H1 (cell line): ENCODE measurements at regions not wholly inside any gene's neighbourhood (a gene's known extent, or its start where the extent isn't known, plus 50 kb on each side); places are given as distances from the start of the nearest gene placed in this dataset.

Experiments used
- CTCF ChIA-PET: fragments of 300-600 bp; sonication (Branson Sonifier 250); formaldehyde crosslinking; loops from one replicate; lab custom pipeline; 2021; ENCODE audit not compliant: partially characterized antibody; lab: Charles Lee
- POLR2A ChIA-PET: fragments of 300-600 bp; sonication (Branson Sonifier 250); formaldehyde crosslinking; loops from one replicate; lab custom pipeline; 2021; ENCODE audit warnings: inconsistent platforms; ENCODE audit not compliant: partially characterized antibody; lab: Charles Lee
- DNase-seq, 2 experiments: peaks; one replicate each; pipeline versions ENCODE4 v3.0.0 to v3.0.0-alpha.2; 2010 to 2022; ENCODE audit warnings: low spot score in 2 of 2, low read depth in 1 of 2, mixed read lengths in 1 of 2
- FAIRE-seq: peaks from 2 replicates; lab custom pipeline; 2011; peaks lifted over from hg19 to GRCh38; lab: Jason Lieb, UNC
- H2AFZ ChIP-seq: 2 replicates; pipeline ENCODE4 v1.8.1; 2012; ENCODE audit warnings: low read length, inconsistent platforms
- H2AK5ac ChIP-seq: 2 replicates; pipeline ENCODE4 v1.6.1; 2013; ENCODE audit warnings: low read depth, low read length
- H2BK120ac ChIP-seq: replicated peaks from 2 replicates; pipeline ENCODE3; 2013; ENCODE audit warnings: low read depth, low read length, inconsistent platforms
- H2BK12ac ChIP-seq: 2 replicates; pipeline ENCODE4 v1.6.1; 2013; ENCODE audit warnings: low read depth, low read length
- H2BK15ac ChIP-seq: 2 replicates; pipeline ENCODE4 v1.6.1; 2013; ENCODE audit warnings: low read length
- H2BK20ac ChIP-seq: 2 replicates; pipeline ENCODE4 v1.6.1; 2013; ENCODE audit warnings: low read length
- H2BK5ac ChIP-seq: 2 replicates; pipeline ENCODE4 v1.6.1; 2013; ENCODE audit warnings: low read depth, low read length
- H3K14ac ChIP-seq: 2 replicates; pipeline ENCODE4 v1.6.1; 2013; ENCODE audit warnings: inconsistent platforms; ENCODE audit not compliant: insufficient read length
- H3K18ac ChIP-seq: 2 replicates; pipeline ENCODE4 v1.6.1; 2013; ENCODE audit warnings: low read length; ENCODE audit errors: extremely low read depth
- H3K23ac ChIP-seq: 2 replicates; pipeline ENCODE4 v1.6.1; 2013; ENCODE audit warnings: inconsistent platforms; ENCODE audit not compliant: insufficient read length
- H3K23me2 ChIP-seq: 2 replicates; pipeline ENCODE4 v1.6.1; 2013; ENCODE audit warnings: low read depth, low read length
- H3K27ac ChIP-seq: 2 replicates; pipeline ENCODE4 v1.6.1; 2011; ENCODE audit warnings: low read depth, low read length, inconsistent platforms
- H3K27me3 ChIP-seq, 4 experiments: replicated peaks in 1 of 4; 1 replicate in 1 of 4; 2 replicates in 3 of 4; pipeline versions ENCODE4 v1.6.1 to v1.8.1; 2011 to 2013; ENCODE audit warnings: low read length in 3 of 4, mild to moderate bottlenecking in 3 of 4, inconsistent platforms in 2 of 4, mixed read lengths in 2 of 4, moderate library complexity in 1 of 4; ENCODE audit not compliant: control insufficient read depth in 3 of 4, insufficient read depth in 3 of 4; ENCODE audit errors: extremely low read depth in 1 of 4
- H3K36me3 ChIP-seq, 4 experiments: 2 replicates each; pipeline versions ENCODE4 v1.6.1 to v1.8.1; 2011 to 2013; ENCODE audit warnings: mild to moderate bottlenecking in 4 of 4, low read length in 3 of 4, moderate library complexity in 2 of 4, control low read depth in 1 of 4, inconsistent platforms in 1 of 4; ENCODE audit not compliant: insufficient read depth in 4 of 4, control insufficient read depth in 2 of 4
- H3K4ac ChIP-seq: replicated peaks from 2 replicates; pipeline ENCODE3; 2013; ENCODE audit warnings: low read length, low read depth, mixed read lengths, inconsistent platforms; ENCODE audit not compliant: insufficient read length
- H3K4me1 ChIP-seq, 4 experiments: replicated peaks in 1 of 4; 1 replicate in 1 of 4; 2 replicates in 3 of 4; pipeline versions ENCODE4 v1.6.1 to v1.8.1; 2011 to 2013; ENCODE audit warnings: low read length in 3 of 4, inconsistent platforms in 2 of 4, mixed read lengths in 1 of 4; ENCODE audit not compliant: insufficient read depth in 4 of 4, control insufficient read depth in 3 of 4
- H3K4me2 ChIP-seq, 2 experiments: 2 replicates each; pipeline versions ENCODE4 v1.6.1 to v1.8.1; 2011 to 2013; ENCODE audit warnings: low read depth in 2 of 2, low read length in 2 of 2, control low read depth in 1 of 2, inconsistent platforms in 1 of 2, mild to moderate bottlenecking in 1 of 2; ENCODE audit not compliant: insufficient read depth in 1 of 2
- H3K4me3 ChIP-seq, 4 experiments: fragments of 200-600, 300-600 bp in 1 of 4; sonication (generic), shearing (Covaris generic), sonication (Bioruptor Twin) in 1 of 4; 2 replicates each; pipeline versions ENCODE4 v1.5.1 to v1.8.1; 2011 to 2016; ENCODE audit warnings: low read length in 4 of 4, low read depth in 3 of 4, control low read depth in 2 of 4, inconsistent platforms in 2 of 4, mild to moderate bottlenecking in 2 of 4, mixed read lengths in 1 of 4, moderate library complexity in 1 of 4; ENCODE audit not compliant: insufficient read depth in 2 of 4; ENCODE audit errors: extremely low read depth in 1 of 4
- H3K56ac ChIP-seq: replicated peaks from 2 replicates; pipeline ENCODE3; 2013; ENCODE audit warnings: low read depth, mild to moderate bottlenecking, mixed read lengths, low read length, inconsistent platforms; ENCODE audit not compliant: insufficient read length
- H3K79me1 ChIP-seq: 2 replicates; pipeline ENCODE4 v1.6.1; 2013; ENCODE audit warnings: low read depth, low read length, control low read depth
- H3K79me2 ChIP-seq, 2 experiments: 2 replicates each; pipeline versions ENCODE4 v1.6.1 to v1.8.1; 2012 to 2013; ENCODE audit warnings: low read length in 2 of 2, mild to moderate bottlenecking in 2 of 2, inconsistent platforms in 1 of 2; ENCODE audit not compliant: insufficient read depth in 2 of 2, control insufficient read depth in 1 of 2
- H3K9ac ChIP-seq, 4 experiments: replicated peaks in 1 of 4; 1 replicate in 1 of 4; 2 replicates in 3 of 4; pipeline versions ENCODE4 v1.6.1 to v1.8.1; 2011 to 2013; ENCODE audit warnings: low read depth in 3 of 4, low read length in 3 of 4, control low read depth in 2 of 4, mild to moderate bottlenecking in 2 of 4, moderate library complexity in 2 of 4, inconsistent platforms in 1 of 4; ENCODE audit errors: extremely low read depth in 1 of 4
- H3K9me3 ChIP-seq, 2 experiments: 2 replicates each; pipeline versions ENCODE4 v1.6.1 to v1.8.1; 2012 to 2013; ENCODE audit warnings: mild to moderate bottlenecking in 2 of 2, moderate library complexity in 2 of 2, control low read depth in 1 of 2, inconsistent platforms in 1 of 2, low read depth in 1 of 2, low read length in 1 of 2, mixed read lengths in 1 of 2; ENCODE audit not compliant: insufficient read depth in 2 of 2
- H4K20me1 ChIP-seq, 2 experiments: replicated peaks in 1 of 2; 2 replicates each; pipeline versions ENCODE3 to v1.8.1; 2011 to 2013; ENCODE audit warnings: inconsistent platforms in 2 of 2, low read length in 2 of 2, mild to moderate bottlenecking in 1 of 2; ENCODE audit not compliant: insufficient read depth in 2 of 2, control insufficient read depth in 1 of 2
- H4K5ac ChIP-seq: 2 replicates; pipeline ENCODE4 v1.6.1; 2013; ENCODE audit warnings: low read length, low read depth, mixed read lengths, inconsistent platforms; ENCODE audit not compliant: insufficient read length
- H4K8ac ChIP-seq: 2 replicates; pipeline ENCODE4 v1.8.0; 2013; ENCODE audit warnings: mild to moderate bottlenecking, moderate library complexity, low read length, inconsistent platforms; ENCODE audit not compliant: insufficient read depth; ENCODE audit errors: extremely low read depth
- H4K91ac ChIP-seq: replicated peaks from 2 replicates; pipeline ENCODE3; 2013; ENCODE audit warnings: low read length, mixed read lengths, inconsistent platforms; ENCODE audit not compliant: insufficient read length
- BCL11A ChIP-seq, 2 experiments: IDR thresholded peaks; one replicate each; pipeline ENCODE4 v1.6.1; 2011; ENCODE audit warnings: low read depth in 2 of 2, low read length in 2 of 2, mild to moderate bottlenecking in 2 of 2
- CBX8 ChIP-seq: fragments of 300-800, 300-1000 bp; sonication (generic); IDR thresholded peaks from 2 replicates; pipeline ENCODE4 v1.7.1; 2016; ENCODE audit warnings: low read depth, low read length, borderline replicate concordance
- CEBPB ChIP-seq: IDR thresholded peaks from 2 replicates; pipeline ENCODE4 v1.6.1; 2012; ENCODE audit warnings: low read depth, low read length
- CHD2 ChIP-seq: IDR thresholded peaks from 2 replicates; pipeline ENCODE4 v1.6.1; 2012; ENCODE audit warnings: low read length, improper control_type of control experiment
- CTBP2 ChIP-seq: IDR thresholded peaks from 2 replicates; pipeline ENCODE4 v1.7.0; 2011; ENCODE audit warnings: borderline replicate concordance, mild to moderate bottlenecking, moderate library complexity, mixed read lengths, low read length; ENCODE audit not compliant: insufficient read depth, insufficient read length
- GABPA ChIP-seq: IDR thresholded peaks from 2 replicates; pipeline ENCODE4 v1.6.1; 2011; ENCODE audit warnings: mild to moderate bottlenecking, low read length, moderate library complexity, borderline replicate concordance; ENCODE audit not compliant: insufficient read depth
- KDM4A ChIP-seq: IDR thresholded peaks from one replicate; pipeline ENCODE4 v1.7.1; 2012; ENCODE audit warnings: low read depth, mild to moderate bottlenecking, moderate library complexity, low read length, inconsistent platforms; ENCODE audit not compliant: severe bottlenecking
- KDM5A ChIP-seq: fragments of 200-600 bp; IDR thresholded peaks from 2 replicates; pipeline ENCODE4 v1.7.1; 2012; ENCODE audit warnings: mild to moderate bottlenecking, low read length, inconsistent platforms, mixed read lengths
- PHF8 ChIP-seq: fragments of 200-600 bp; sonication (generic); conservative IDR thresholded peaks from 2 replicates; pipeline ENCODE4 v1.7.1; 2012; ENCODE audit warnings: low read depth, mild to moderate bottlenecking, inconsistent platforms, low read length, moderate library complexity
- RNF2 ChIP-seq: fragments of 200-900, 300-1000 bp; sonication (generic); IDR thresholded peaks from 2 replicates; pipeline ENCODE4 v1.7.1; 2016; ENCODE audit warnings: borderline replicate concordance, low read depth, mild to moderate bottlenecking, antibody characterized with exemption, low read length; ENCODE audit not compliant: poor library complexity, severe bottlenecking; ENCODE audit errors: missing control alignments
- SIRT6 ChIP-seq: IDR thresholded peaks from one replicate; pipeline ENCODE4 v1.7.1; 2012; ENCODE audit warnings: low read length, inconsistent platforms
- SIX5 ChIP-seq: IDR thresholded peaks from 2 replicates; pipeline ENCODE4 v1.6.1; 2011; ENCODE audit warnings: mild to moderate bottlenecking, low read depth, low read length
- SP1 ChIP-seq: IDR thresholded peaks from 2 replicates; pipeline ENCODE4 v1.6.1; 2011; ENCODE audit warnings: low read depth, low read length
- SP4 ChIP-seq: IDR thresholded peaks from 2 replicates; pipeline ENCODE4 v1.6.1; 2012; ENCODE audit warnings: low read length, inconsistent platforms
- SRF ChIP-seq: IDR thresholded peaks from 2 replicates; pipeline ENCODE4 v1.6.1; 2011; ENCODE audit warnings: mild to moderate bottlenecking, low read depth, low read length, moderate library complexity
- TEAD4 ChIP-seq: IDR thresholded peaks from 2 replicates; pipeline ENCODE4 v1.6.1; 2012; ENCODE audit warnings: low read depth, low read length, inconsistent platforms, mixed read lengths
- WGBS, 2 experiments: shearing (Covaris generic) in 1 of 2; methylation state at CpG; one replicate each; pipeline versions ENCODE4 v1.1.6 to v1.1.7; 2013 to 2015; ENCODE audit warnings: low lambda C conversion rate in 2 of 2, mixed read lengths in 2 of 2, inconsistent platforms in 1 of 2, low coverage in 1 of 2, missing lambda C conversion rate in 1 of 2; ENCODE audit not compliant: insufficient replicate concordance in 2 of 2, insufficient coverage in 1 of 2, insufficient read length in 1 of 2; ENCODE audit errors: extremely low coverage in 1 of 2, missing lambda C conversion rate in 1 of 2; 5-methylcytosine and 5-hydroxymethylcytosine counted together

DNA sequence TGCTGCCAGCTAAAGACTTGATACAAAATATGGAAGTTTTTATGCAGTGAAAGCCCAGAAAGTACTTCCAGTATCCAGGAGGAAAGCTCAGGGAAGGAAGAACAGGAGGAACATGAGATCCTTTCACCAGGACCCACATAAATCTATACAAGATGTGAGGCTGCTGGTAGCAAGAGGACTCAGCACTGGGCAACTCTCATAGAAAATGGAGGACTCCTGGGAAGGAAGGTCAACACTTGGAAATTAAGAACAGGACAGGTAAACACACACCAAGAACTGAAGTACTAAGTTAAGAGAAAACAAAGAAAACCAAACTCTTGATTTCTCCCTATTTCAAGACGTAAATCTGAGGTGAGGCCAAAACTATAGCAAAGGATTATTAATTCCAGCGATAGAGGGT, 220.5 kb upstream of the HSF2 start:
- H3K4me2 ChIP-seq: no peak overlapping the region
- TF ChIP-seq SP1 (no peak), GABPA (no peak), TEAD4 (no peak), KDM5A (no peak), SIRT6 (no peak), CHD2 (no peak), SP4 (no peak), SRF (no peak), BCL11A (IDR thresholded peaks at IDR 0.05; ENCODE audit: low read depth in 2 of 2, low read length in 2 of 2) (no peak), RNF2 (no peak), CBX8 (no peak), CEBPB (no peak), PHF8 (no peak), CTBP2 (no peak), KDM4A (no peak), SIX5 (no peak)
- TF ChIP-seq, all 59 proteins: peak for 0
- no peak overlapping the region for H3K4me3 ChIP-seq
- H3K9me3 ChIP-seq: no peaks in the 10 kb centered on the region
- no peaks in the 10 kb centered on the region for H4K20me1 ChIP-seq
- no peak overlapping the region for H3K14ac ChIP-seq
- H3K79me1 ChIP-seq: no peaks in the 10 kb centered on the region
- no peak overlapping the region for H4K5ac ChIP-seq
- no peak overlapping the region for H3K9ac ChIP-seq
- H2BK20ac ChIP-seq: no peak overlapping the region
- FAIRE-seq (no peak), DNase-seq (no peak)
- no peak overlapping the region for H3K27ac ChIP-seq
- no peak overlapping the region for H3K18ac ChIP-seq
- 0 out of 2 replicates have a peak overlapping the region, but pooled peaks have one; percentile 63 for H2AFZ ChIP-seq
- H4K91ac ChIP-seq: no peak overlapping the region
- H3K4me1 ChIP-seq: no peaks in the 10 kb centered on the region
- no peak overlapping the region for H2BK15ac ChIP-seq
- no peak overlapping the region for H4K8ac ChIP-seq
- ChIA-PET CTCF (interaction anchor here (1.0 to 1.5 kb wide), 2 partner anchors 23 to 749 kb away, joined by 3 to 6 read pairs; no protein-coding TSS in a partner anchor), POLR2A (no interaction called here)
- H3K36me3 ChIP-seq: no peaks in the 10 kb centered on the region
- H2BK12ac ChIP-seq: no peak overlapping the region
- WGBS, 2 experiments: 95% methylated on average over 2 of the region's 2 CpGs; no CpG with 5 or more reads in 1 of the 2 experiments
- no peak overlapping the region for H3K56ac ChIP-seq
- H2BK5ac ChIP-seq: no peak overlapping the region
- no peak overlapping the region for H3K4ac ChIP-seq
- no peaks in the 10 kb centered on the region for H3K79me2 ChIP-seq
- H2AK5ac ChIP-seq: no peak overlapping the region
- H3K23ac ChIP-seq: no peak overlapping the region
- H3K27me3 ChIP-seq: no peaks in the 10 kb centered on the region
- H2BK120ac ChIP-seq: no peak overlapping the region
- H3K23me2 ChIP-seq: no peaks in the 10 kb centered on the region
